Fibroblast of pulmonary artery (primary cell): ENCODE measurements at regions not wholly inside any gene's neighbourhood (a gene's known extent, or its start where the extent isn't known, plus 50 kb on each side); places are given as distances from the start of the nearest gene placed in this dataset.

Experiments used
- DNase-seq: peaks from one replicate; pipeline ENCODE4 v3.0.0-alpha.2; 2010; ENCODE audit warnings: low read depth
- H3K4me3 ChIP-seq: replicated peaks from 2 replicates; pipeline ENCODE4 v1.5.1; 2011; ENCODE audit warnings: low read depth, mild to moderate bottlenecking, control low read depth, low read length, moderate library complexity
- CTCF ChIP-seq: IDR thresholded peaks from 2 replicates; pipeline ENCODE4 v1.5.1; 2011; ENCODE audit warnings: mild to moderate bottlenecking, control low read depth, low read length, inconsistent platforms; ENCODE audit errors: missing control alignments

- H3K4me3 ChIP-seq: no peak overlapping the region
- no peak for DNase-seq
- no peak for TF ChIP-seq CTCF
Measured at GRCh38 chr22:48078825-48079224, 1316.4 kb downstream of the TBC1D22A start.

GRCh38 chr22:48077699-48078098 lies 1315.2 kb downstream of the TBC1D22A start:
- no peak for TF ChIP-seq CTCF
- no peak overlapping the region for H3K4me3 ChIP-seq
- no peak for DNase-seq

GRCh38 chr22:48076008-48076407 lies 1313.6 kb downstream of the TBC1D22A start:
- no peak for TF ChIP-seq CTCF
- DNase-seq: no peak

GRCh38 chr22:48075604-48076003 lies 1313.2 kb downstream of the TBC1D22A start:
- no peak for DNase-seq
- H3K4me3 ChIP-seq: no peak overlapping the region
- TF ChIP-seq CTCF: no peak

More at GRCh38 chr22:48076008-48076407, 1313.6 kb downstream of the TBC1D22A start:
- no peak overlapping the region for H3K4me3 ChIP-seq

GRCh38 chr22:48072777-48073176 lies 1310.3 kb downstream of the TBC1D22A start:
- no peak for TF ChIP-seq CTCF
- no peak for DNase-seq
- no peak overlapping the region for H3K4me3 ChIP-seq

GRCh38 chr22:48071828-48072227 lies 1309.4 kb downstream of the TBC1D22A start:
- DNase-seq: no peak

GRCh38 chr22:48071305-48071704 lies 1308.9 kb downstream of the TBC1D22A start:
- no peak overlapping the region for H3K4me3 ChIP-seq
- DNase-seq: no peak
- TF ChIP-seq CTCF: no peak

More at GRCh38 chr22:48071828-48072227, 1309.4 kb downstream of the TBC1D22A start:
- no peak for TF ChIP-seq CTCF
- H3K4me3 ChIP-seq: no peak overlapping the region
